WTC11 (cell line): ENCODE measurements at regions not wholly inside any gene's neighbourhood (a gene's known extent, or its start where the extent isn't known, plus 50 kb on each side); places are given as distances from the start of the nearest gene placed in this dataset.

ENCODE experiments used
- ATAC-seq: fragments of 200-7000 bp; cut with Tn5 transposase; 2 replicates; pipeline ENCODE4 v1.10.0; 2021; ENCODE audit warnings: mild to moderate bottlenecking, moderate library complexity
- CTCF ChIA-PET: fragments of 300-600 bp; sonication (Branson Sonifier 250); formaldehyde crosslinking; loops from one replicate; lab custom pipeline; 2021; ENCODE audit warnings: antibody characterized with exemption; lab: Charles Lee
- POLR2A ChIA-PET: fragments of 350-600 bp; sonication (Branson Sonifier 250); formaldehyde crosslinking; loops from one replicate; lab custom pipeline; 2021; ENCODE audit warnings: antibody characterized with exemption; lab: Charles Lee
- DNase-seq: peaks from one replicate; pipeline ENCODE4 v3.0.0; 2021; ENCODE audit warnings: low spot score
- H3K27ac Mint-ChIP-seq: 2 replicates; pipeline ENCODE4 v1.8.0; 2021; ENCODE audit warnings: mixed read lengths
- H3K27me3 Mint-ChIP-seq: 2 replicates; pipeline ENCODE4 v1.8.0; 2021; ENCODE audit warnings: low read depth, mild to moderate bottlenecking, moderate library complexity, mixed read lengths
- H3K36me3 Mint-ChIP-seq: 2 replicates; pipeline ENCODE4 v1.8.0; 2021; ENCODE audit warnings: mixed read lengths
- H3K4me1 Mint-ChIP-seq: 2 replicates; pipeline ENCODE4 v1.8.0; 2022; ENCODE audit warnings: mixed read lengths
- H3K4me3 Mint-ChIP-seq: 2 replicates; pipeline ENCODE4 v1.8.0; 2021; ENCODE audit warnings: mild to moderate bottlenecking, moderate library complexity, mixed read lengths
- H3K9me3 Mint-ChIP-seq: 2 replicates; pipeline ENCODE4 v1.8.0; 2021; ENCODE audit warnings: mixed read lengths
- ATF6 ChIP-seq: sonication (generic); formaldehyde crosslinking; IDR thresholded peaks from 2 replicates; pipeline ENCODE4 v1.8.1; 2023; ENCODE audit warnings: mild to moderate bottlenecking, missing genetic modification reagents
- E2F4 ChIP-seq: sonication (generic); formaldehyde crosslinking; IDR thresholded peaks from 2 replicates; pipeline ENCODE4 v1.8.1; 2022; ENCODE audit warnings: low read depth, mild to moderate bottlenecking, moderate library complexity, missing genetic modification reagents, borderline replicate concordance
- ETV6 ChIP-seq: sonication (generic); formaldehyde crosslinking; IDR thresholded peaks from 2 replicates; pipeline ENCODE4 v1.8.1; 2022; ENCODE audit warnings: mild to moderate bottlenecking, missing genetic modification reagents
- FOXP4 ChIP-seq: sonication (generic); formaldehyde crosslinking; IDR thresholded peaks from 2 replicates; pipeline ENCODE4 v1.8.0; 2022; ENCODE audit warnings: mild to moderate bottlenecking, missing genetic modification reagents
- NFE2L1 ChIP-seq: sonication (generic); formaldehyde crosslinking; IDR thresholded peaks from 2 replicates; pipeline ENCODE4 v1.8.1; 2023; ENCODE audit warnings: missing genetic modification reagents
- NR1H2 ChIP-seq: sonication (generic); formaldehyde crosslinking; IDR thresholded peaks from 2 replicates; pipeline ENCODE4 v1.9.0; 2021; ENCODE audit warnings: mild to moderate bottlenecking, moderate library complexity, missing genetic modification reagents
- OVOL2 ChIP-seq: fragments of 250-450 bp; sonication (Bioruptor Pico); IDR thresholded peaks from 2 replicates; pipeline ENCODE4 v1.9.0; 2021; ENCODE audit warnings: mild to moderate bottlenecking, borderline replicate concordance
- SP1 ChIP-seq: sonication (generic); formaldehyde crosslinking; conservative IDR thresholded peaks from 2 replicates; pipeline ENCODE4 v1.8.1; 2022; ENCODE audit warnings: missing genetic modification reagents
- TEAD1 ChIP-seq: sonication (generic); formaldehyde crosslinking; IDR thresholded peaks from 2 replicates; pipeline ENCODE4 v1.8.0; 2022; ENCODE audit warnings: mild to moderate bottlenecking, missing genetic modification reagents
- ZMAT4 ChIP-seq: fragments of 250-450 bp; sonication (Bioruptor Pico); IDR thresholded peaks from 2 replicates; pipeline ENCODE4 v1.9.0; 2021; ENCODE audit warnings: mild to moderate bottlenecking
- ZNF396 ChIP-seq: fragments of 250-450 bp; sonication (Bioruptor Pico); IDR thresholded peaks from 2 replicates; pipeline ENCODE4 v1.8.0; 2021; ENCODE audit warnings: mild to moderate bottlenecking, moderate library complexity, borderline replicate concordance
- ZNF671 ChIP-seq: fragments of 250-450 bp; sonication (Bioruptor Pico); IDR thresholded peaks from 2 replicates; pipeline ENCODE4 v1.8.0; 2021; ENCODE audit warnings: mild to moderate bottlenecking
- TF ChIP-seq, protein P1 (sequence below): sonication (generic); formaldehyde crosslinking; IDR thresholded peaks from 2 replicates; pipeline ENCODE4 v1.8.1; 2023; ENCODE audit warnings: mild to moderate bottlenecking, moderate library complexity, missing genetic modification reagents
- TF ChIP-seq, protein P2 (sequence below): sonication (generic); formaldehyde crosslinking; IDR thresholded peaks from 2 replicates; pipeline ENCODE4 v1.8.0; 2023; ENCODE audit warnings: missing genetic modification reagents
- TF ChIP-seq, protein P3 (sequence below): sonication (generic); formaldehyde crosslinking; IDR thresholded peaks from 2 replicates; pipeline ENCODE4 v1.8.1; 2023; ENCODE audit warnings: mild to moderate bottlenecking, missing genetic modification reagents, borderline replicate concordance

DNA sequence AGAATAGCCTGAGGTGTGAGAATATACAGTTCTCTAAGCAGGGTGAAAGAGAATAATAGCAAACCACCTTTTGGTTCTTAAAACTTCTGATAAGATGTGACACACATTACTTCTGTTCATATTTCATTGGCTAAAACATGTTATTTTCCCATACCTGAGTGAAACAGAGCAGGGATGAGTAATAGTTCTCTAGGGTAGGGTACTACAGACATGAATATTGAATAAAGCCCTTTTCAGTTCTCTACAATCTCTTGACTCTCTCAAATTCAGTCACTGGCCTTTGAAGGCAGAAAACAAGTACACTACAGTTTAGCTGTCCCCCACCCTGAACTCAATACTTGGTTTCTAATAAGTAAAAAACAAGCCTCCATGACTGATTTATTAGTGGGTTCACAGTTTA, 454.1 kb upstream of the MDGA2 start:
- H3K27ac Mint-ChIP-seq, result no peak overlapping the region
- H3K9me3 Mint-ChIP-seq, result peaks cover 6% of the 10 kb centered on the region; the same call in 1 of the 2 replicates
- 0 out of 2 replicates have a peak, but pooled peaks cover 4% of the 10 kb centered on the region for H3K27me3 Mint-ChIP-seq
- DNase-seq (no peak), ATAC-seq (no peak)
- ChIA-PET CTCF (no interaction called here), POLR2A (no interaction called here)
- no peak overlapping the region for H3K4me3 Mint-ChIP-seq
- no peaks in the 10 kb centered on the region for H3K36me3 Mint-ChIP-seq
- peaks cover 5% of the 10 kb centered on the region for H3K4me1 Mint-ChIP-seq
- TF ChIP-seq, protein P1, sequence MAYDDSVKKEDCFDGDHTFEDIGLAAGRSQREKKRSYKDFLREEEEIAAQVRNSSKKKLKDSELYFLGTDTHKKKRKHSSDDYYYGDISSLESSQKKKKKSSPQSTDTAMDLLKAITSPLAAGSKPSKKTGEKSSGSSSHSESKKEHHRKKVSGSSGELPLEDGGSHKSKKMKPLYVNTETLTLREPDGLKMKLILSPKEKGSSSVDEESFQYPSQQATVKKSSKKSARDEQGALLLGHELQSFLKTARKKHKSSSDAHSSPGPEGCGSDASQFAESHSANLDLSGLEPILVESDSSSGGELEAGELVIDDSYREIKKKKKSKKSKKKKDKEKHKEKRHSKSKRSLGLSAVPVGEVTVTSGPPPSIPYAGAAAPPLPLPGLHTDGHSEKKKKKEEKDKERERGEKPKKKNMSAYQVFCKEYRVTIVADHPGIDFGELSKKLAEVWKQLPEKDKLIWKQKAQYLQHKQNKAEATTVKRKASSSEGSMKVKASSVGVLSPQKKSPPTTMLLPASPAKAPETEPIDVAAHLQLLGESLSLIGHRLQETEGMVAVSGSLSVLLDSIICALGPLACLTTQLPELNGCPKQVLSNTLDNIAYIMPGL (CRISPR knock-in tag), result no peak
- no peak for TF ChIP-seq NFE2L1 (CRISPR knock-in tag)
- TF ChIP-seq OVOL2, result no peak
- TF ChIP-seq ETV6 (CRISPR knock-in tag), result no peak
- TF ChIP-seq ZMAT4, result no peak
- no peak for TF ChIP-seq TEAD1 (CRISPR knock-in tag)
- no peak for TF ChIP-seq FOXP4
- no peak for TF ChIP-seq ATF6 (CRISPR knock-in tag)
- no peak for TF ChIP-seq SP1 (CRISPR knock-in tag)
- no peak for TF ChIP-seq ZNF396
- no peak for TF ChIP-seq ZNF671
- no peak for TF ChIP-seq NR1H2 (CRISPR knock-in tag)
- TF ChIP-seq, protein P2, sequence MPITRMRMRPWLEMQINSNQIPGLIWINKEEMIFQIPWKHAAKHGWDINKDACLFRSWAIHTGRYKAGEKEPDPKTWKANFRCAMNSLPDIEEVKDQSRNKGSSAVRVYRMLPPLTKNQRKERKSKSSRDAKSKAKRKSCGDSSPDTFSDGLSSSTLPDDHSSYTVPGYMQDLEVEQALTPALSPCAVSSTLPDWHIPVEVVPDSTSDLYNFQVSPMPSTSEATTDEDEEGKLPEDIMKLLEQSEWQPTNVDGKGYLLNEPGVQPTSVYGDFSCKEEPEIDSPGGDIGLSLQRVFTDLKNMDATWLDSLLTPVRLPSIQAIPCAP, result no peak
- TF ChIP-seq, protein P3, sequence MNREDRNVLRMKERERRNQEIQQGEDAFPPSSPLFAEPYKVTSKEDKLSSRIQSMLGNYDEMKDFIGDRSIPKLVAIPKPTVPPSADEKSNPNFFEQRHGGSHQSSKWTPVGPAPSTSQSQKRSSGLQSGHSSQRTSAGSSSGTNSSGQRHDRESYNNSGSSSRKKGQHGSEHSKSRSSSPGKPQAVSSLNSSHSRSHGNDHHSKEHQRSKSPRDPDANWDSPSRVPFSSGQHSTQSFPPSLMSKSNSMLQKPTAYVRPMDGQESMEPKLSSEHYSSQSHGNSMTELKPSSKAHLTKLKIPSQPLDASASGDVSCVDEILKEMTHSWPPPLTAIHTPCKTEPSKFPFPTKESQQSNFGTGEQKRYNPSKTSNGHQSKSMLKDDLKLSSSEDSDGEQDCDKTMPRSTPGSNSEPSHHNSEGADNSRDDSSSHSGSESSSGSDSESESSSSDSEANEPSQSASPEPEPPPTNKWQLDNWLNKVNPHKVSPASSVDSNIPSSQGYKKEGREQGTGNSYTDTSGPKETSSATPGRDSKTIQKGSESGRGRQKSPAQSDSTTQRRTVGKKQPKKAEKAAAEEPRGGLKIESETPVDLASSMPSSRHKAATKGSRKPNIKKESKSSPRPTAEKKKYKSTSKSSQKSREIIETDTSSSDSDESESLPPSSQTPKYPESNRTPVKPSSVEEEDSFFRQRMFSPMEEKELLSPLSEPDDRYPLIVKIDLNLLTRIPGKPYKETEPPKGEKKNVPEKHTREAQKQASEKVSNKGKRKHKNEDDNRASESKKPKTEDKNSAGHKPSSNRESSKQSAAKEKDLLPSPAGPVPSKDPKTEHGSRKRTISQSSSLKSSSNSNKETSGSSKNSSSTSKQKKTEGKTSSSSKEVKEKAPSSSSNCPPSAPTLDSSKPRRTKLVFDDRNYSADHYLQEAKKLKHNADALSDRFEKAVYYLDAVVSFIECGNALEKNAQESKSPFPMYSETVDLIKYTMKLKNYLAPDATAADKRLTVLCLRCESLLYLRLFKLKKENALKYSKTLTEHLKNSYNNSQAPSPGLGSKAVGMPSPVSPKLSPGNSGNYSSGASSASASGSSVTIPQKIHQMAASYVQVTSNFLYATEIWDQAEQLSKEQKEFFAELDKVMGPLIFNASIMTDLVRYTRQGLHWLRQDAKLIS (CRISPR knock-in tag), result no peak
- no peak for TF ChIP-seq E2F4 (CRISPR knock-in tag)
